ENCODE measurements at regions not wholly inside any gene's neighbourhood (a gene's known extent, or its start where the extent isn't known, plus 50 kb on each side); places are given as distances from the start of the nearest gene placed in this dataset.

DNA sequence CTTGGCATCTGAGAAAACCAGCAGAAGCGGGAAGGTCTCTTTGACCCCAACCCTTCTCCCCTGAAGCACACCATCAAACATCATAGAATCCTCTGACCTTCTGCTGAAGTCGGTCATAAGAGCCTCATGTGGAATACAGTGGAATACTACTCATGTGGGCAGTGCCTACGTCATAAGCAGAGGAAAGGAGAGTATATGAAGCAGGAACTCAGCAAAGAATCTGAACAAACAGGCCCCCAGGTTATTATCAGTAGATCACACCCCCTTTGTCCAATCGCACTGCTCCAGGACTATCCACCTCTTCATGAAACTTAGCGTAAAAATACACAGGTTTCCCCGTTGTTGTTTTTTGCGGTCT lies 394.1 kb upstream of the PROK2 start:
- Histone ChIP-seq H3K27me3 (ENCODE audit: insufficient read depth, poor library complexity, severe bottlenecking) (no peaks in the 10 kb centered on the region), H3K36me3 (ENCODE audit: low read depth) (no peaks in the 10 kb centered on the region), H3K4me1 (ENCODE audit: insufficient read depth, poor library complexity, severe bottlenecking) (peaks cover 12% of the 10 kb centered on the region), H3K4me3 (ENCODE audit: severe bottlenecking) (no peak overlapping the region), H3K27ac (ENCODE audit: poor library complexity, severe bottlenecking) (no peak overlapping the region), H3K9me3 (ENCODE audit: severe bottlenecking) (peaks cover 2% of the 10 kb centered on the region)
- DNase-seq (ENCODE audit: low spot score), result no peak
- TF ChIP-seq, protein P1, sequence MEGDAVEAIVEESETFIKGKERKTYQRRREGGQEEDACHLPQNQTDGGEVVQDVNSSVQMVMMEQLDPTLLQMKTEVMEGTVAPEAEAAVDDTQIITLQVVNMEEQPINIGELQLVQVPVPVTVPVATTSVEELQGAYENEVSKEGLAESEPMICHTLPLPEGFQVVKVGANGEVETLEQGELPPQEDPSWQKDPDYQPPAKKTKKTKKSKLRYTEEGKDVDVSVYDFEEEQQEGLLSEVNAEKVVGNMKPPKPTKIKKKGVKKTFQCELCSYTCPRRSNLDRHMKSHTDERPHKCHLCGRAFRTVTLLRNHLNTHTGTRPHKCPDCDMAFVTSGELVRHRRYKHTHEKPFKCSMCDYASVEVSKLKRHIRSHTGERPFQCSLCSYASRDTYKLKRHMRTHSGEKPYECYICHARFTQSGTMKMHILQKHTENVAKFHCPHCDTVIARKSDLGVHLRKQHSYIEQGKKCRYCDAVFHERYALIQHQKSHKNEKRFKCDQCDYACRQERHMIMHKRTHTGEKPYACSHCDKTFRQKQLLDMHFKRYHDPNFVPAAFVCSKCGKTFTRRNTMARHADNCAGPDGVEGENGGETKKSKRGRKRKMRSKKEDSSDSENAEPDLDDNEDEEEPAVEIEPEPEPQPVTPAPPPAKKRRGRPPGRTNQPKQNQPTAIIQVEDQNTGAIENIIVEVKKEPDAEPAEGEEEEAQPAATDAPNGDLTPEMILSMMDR (IDR thresholded peaks at IDR 0.05; ENCODE audit: poor library complexity, severe bottlenecking), result no peak
- ATAC-seq (ENCODE audit: low read depth), result no peak

DNA sequence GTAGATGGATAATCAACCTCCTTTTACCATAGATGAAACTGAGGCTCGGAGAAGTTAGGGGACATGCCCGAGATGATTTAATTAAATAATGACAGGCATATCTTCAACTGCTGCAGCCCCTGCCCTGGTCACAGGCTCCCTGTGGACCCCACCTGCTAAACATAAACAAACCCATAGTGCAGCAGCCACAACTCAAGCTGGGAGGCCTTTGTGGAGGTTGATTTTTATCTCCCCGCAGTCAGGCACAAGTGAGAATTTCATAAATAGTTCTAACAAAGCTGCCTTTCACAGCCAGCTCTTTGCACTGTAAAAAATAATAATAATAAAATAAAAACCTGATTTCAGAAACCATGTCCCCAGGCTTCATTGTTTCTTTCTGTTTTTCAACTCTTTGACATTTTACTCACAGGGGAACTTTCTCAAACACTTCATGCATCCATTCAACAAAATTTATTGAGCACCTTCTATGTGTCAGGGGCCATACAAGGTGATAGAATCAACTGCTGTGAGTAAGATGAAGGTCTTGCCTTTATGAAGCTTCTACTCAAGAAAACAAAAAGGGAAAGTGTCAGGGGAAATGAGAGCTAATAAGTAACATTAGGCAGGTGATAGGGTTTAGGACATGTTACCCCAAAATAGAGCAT lies 393.6 kb upstream of the PROK2 start:
- Histone ChIP-seq H3K9me3 (ENCODE audit: severe bottlenecking) (peaks cover 2% of the 10 kb centered on the region), H3K4me3 (ENCODE audit: severe bottlenecking) (no peak overlapping the region), H3K36me3 (ENCODE audit: low read depth) (no peaks in the 10 kb centered on the region), H3K27ac (ENCODE audit: poor library complexity, severe bottlenecking) (no peak overlapping the region), H3K4me1 (ENCODE audit: insufficient read depth, poor library complexity, severe bottlenecking) (peaks cover 12% of the 10 kb centered on the region), H3K27me3 (ENCODE audit: insufficient read depth, poor library complexity, severe bottlenecking) (no peaks in the 10 kb centered on the region)
- TF ChIP-seq, protein P1 (IDR thresholded peaks at IDR 0.05; ENCODE audit: poor library complexity, severe bottlenecking), result no peak
- ATAC-seq (ENCODE audit: low read depth), result no peak
- DNase-seq (ENCODE audit: low spot score), result no peak

DNA sequence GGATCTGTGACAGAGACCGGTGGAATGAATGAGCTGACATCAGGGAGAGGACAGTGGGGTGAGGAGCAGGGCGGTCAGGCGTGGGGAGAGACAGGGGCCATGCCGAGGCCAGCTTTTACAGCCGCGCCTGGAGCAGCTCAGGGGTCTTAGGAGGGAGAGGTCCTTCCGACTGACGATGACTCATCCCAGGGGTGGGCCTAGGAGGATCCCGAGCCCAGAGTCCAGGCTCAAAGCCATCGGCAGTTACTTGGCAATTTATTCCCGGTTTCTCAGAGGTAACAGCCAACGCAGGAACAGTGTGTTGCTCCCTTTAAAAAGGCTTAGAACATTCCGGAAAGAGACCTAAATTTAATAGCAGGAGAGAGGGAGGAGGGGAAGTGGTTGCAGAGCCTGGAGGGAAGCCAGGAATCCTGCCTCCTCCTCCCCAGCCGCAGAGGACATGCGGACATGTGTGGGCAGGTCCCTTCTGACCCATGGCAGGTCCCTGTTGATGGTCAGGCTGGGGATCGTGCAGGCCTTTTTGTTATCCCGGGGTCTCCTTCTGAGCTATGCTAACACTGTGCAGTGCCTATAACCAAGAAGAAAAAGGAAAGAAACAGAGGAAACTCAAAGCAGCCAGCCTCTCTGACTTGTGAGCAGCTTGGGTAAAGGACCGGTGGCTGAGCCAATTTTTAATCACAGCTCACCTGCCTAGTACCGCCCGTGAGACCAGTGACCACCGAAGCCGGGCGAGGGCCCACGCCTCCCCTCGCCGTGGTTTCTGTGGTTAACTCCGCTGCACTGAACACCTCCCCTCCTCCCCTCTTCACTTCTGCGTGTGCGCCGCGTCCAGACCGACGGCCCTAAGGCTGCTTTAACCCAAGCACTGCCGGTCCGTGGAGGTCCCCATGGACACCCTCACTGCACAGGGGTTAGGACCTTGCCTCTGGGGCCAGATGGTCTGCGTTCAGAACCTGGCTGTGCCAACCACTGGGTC lies 392.4 kb upstream of the PROK2 start:
- H3K27ac ChIP-seq (ENCODE audit: poor library complexity, severe bottlenecking), result peak overlapping the region; percentile 30
- H3K27me3 ChIP-seq (ENCODE audit: insufficient read depth, poor library complexity, severe bottlenecking), result no peaks in the 10 kb centered on the region
- no peak overlapping the region for H3K4me3 ChIP-seq (ENCODE audit: severe bottlenecking)
- peak; percentile 78 for ATAC-seq (ENCODE audit: low read depth)
- TF ChIP-seq, protein P1 (IDR thresholded peaks at IDR 0.05; ENCODE audit: poor library complexity, severe bottlenecking), result no peak
- H3K4me1 ChIP-seq (ENCODE audit: insufficient read depth, poor library complexity, severe bottlenecking), result peaks cover 12% of the 10 kb centered on the region
- peaks cover 2% of the 10 kb centered on the region for H3K9me3 ChIP-seq (ENCODE audit: severe bottlenecking)
- H3K36me3 ChIP-seq (ENCODE audit: low read depth), result no peaks in the 10 kb centered on the region
- DNase-seq (ENCODE audit: low spot score), result no peak

DNA sequence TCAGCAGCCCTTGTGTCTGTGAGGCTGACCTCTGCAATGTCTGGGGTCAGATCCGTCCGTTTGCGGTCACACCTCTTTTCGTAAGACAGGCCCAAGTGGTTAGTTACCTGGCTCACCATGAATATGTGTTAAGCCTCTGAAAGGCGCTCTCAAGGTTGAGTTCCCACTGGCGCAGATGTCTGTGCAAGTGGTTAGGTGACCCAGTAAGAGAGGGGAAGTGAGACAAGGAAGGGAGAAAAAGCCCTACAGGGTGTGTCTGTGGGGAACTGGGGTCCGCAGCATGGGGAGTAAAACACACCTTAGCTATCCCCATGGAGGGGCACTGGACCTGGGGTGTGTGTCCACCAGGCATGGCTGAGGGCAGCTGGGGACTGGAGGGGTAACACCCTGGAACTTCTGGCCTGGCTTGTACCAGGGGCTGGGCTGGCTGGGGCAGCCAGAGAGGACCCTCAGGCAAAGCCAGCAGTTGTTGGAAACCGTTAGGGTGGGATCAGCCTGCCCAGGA lies 391.6 kb upstream of the PROK2 start:
- no peak for DNase-seq (ENCODE audit: low spot score)
- Histone ChIP-seq H3K4me1 (ENCODE audit: insufficient read depth, poor library complexity, severe bottlenecking) (peaks cover 12% of the 10 kb centered on the region), H3K27ac (ENCODE audit: poor library complexity, severe bottlenecking) (peak overlapping the region; percentile 30), H3K9me3 (ENCODE audit: severe bottlenecking) (peaks cover 2% of the 10 kb centered on the region), H3K36me3 (ENCODE audit: low read depth) (no peaks in the 10 kb centered on the region), H3K4me3 (ENCODE audit: severe bottlenecking) (no peak overlapping the region), H3K27me3 (ENCODE audit: insufficient read depth, poor library complexity, severe bottlenecking) (no peaks in the 10 kb centered on the region)
- no peak; the same call in 2 of the 3 replicates for ATAC-seq (ENCODE audit: low read depth)
- TF ChIP-seq, protein P1 (IDR thresholded peaks at IDR 0.05; ENCODE audit: poor library complexity, severe bottlenecking), result no peak
